Daoy (cell line): ENCODE measurements at regions not wholly inside any gene's neighbourhood (a gene's known extent, or its start where the extent isn't known, plus 50 kb on each side); places are given as distances from the start of the nearest gene placed in this dataset.

ENCODE experiments used
- DNase-seq: peaks from one replicate; pipeline ENCODE4 v3.0.0-alpha.2; 2015; ENCODE audit warnings: low read depth

- no peak for DNase-seq
These were observed 909.2 kb upstream of the EPHA6 start for GRCh38 chr3:95905182-95905581.

GRCh38 chr3:95911767-95912166 is 902.6 kb upstream of the EPHA6 start:
- no peak for DNase-seq

- no peak for DNase-seq
These were observed 890.7 kb upstream of the EPHA6 start for GRCh38 chr3:95923496-95924210.

- no peak for DNase-seq
These were observed 887.4 kb upstream of the EPHA6 start for GRCh38 chr3:95926904-95927501.

GRCh38 chr3:95934181-95934580 is 880.2 kb upstream of the EPHA6 start:
- no peak for DNase-seq

- DNase-seq = no peak
These were observed 875.1 kb upstream of the EPHA6 start for GRCh38 chr3:95939235-95939809.

- no peak for DNase-seq
These were observed 848.6 kb upstream of the EPHA6 start for GRCh38 chr3:95965704-95966336.

GRCh38 chr3:95971573-95971972 is 842.8 kb upstream of the EPHA6 start:
- DNase-seq = no peak

- no peak for DNase-seq
These were observed 820.1 kb upstream of the EPHA6 start for GRCh38 chr3:95994338-95994737.

- DNase-seq = no peak
These were observed 813.4 kb upstream of the EPHA6 start for GRCh38 chr3:96000966-96001365.

- DNase-seq = no peak
These were observed 806.7 kb upstream of the EPHA6 start for GRCh38 chr3:96007650-96008195.

- DNase-seq = no peak
These were observed 801.5 kb upstream of the EPHA6 start for GRCh38 chr3:96012939-96013338.

- no peak for DNase-seq
These were observed 796.8 kb upstream of the EPHA6 start for GRCh38 chr3:96017556-96017955.

GRCh38 chr3:96022676-96023075 is 791.7 kb upstream of the EPHA6 start:
- no peak for DNase-seq

- DNase-seq = no peak
These were observed 786.7 kb upstream of the EPHA6 start for GRCh38 chr3:96027718-96028117.

GRCh38 chr3:96039632-96040031 is 774.8 kb upstream of the EPHA6 start:
- DNase-seq = no peak

GRCh38 chr3:96059301-96059700 is 755.1 kb upstream of the EPHA6 start:
- DNase-seq = no peak

- DNase-seq = no peak
These were observed 745.3 kb upstream of the EPHA6 start for GRCh38 chr3:96069065-96069464.

- no peak for DNase-seq
These were observed 743.7 kb upstream of the EPHA6 start for GRCh38 chr3:96070678-96071077.

- no peak for DNase-seq
These were observed 743.3 kb upstream of the EPHA6 start for GRCh38 chr3:96071097-96071496.

GRCh38 chr3:96072226-96072625 is 742.2 kb upstream of the EPHA6 start:
- DNase-seq = no peak

GRCh38 chr3:96083610-96084009 is 730.8 kb upstream of the EPHA6 start:
- DNase-seq = no peak

GRCh38 chr3:96086018-96086417 is 728.4 kb upstream of the EPHA6 start:
- no peak for DNase-seq
